ENCODE measurements at regions not wholly inside any gene's neighbourhood (a gene's known extent, or its start where the extent isn't known, plus 50 kb on each side); places are given as distances from the start of the nearest gene placed in this dataset.

GRCh38 chr4:111018216-111018615 is 395.3 kb upstream of the PITX2 start (continued):
- TF ChIP-seq PHF8 (conservative IDR thresholded peaks at IDR 0.05; ENCODE audit: low read depth, low read length) (no peak), SIRT6 (IDR thresholded peaks at IDR 0.05; ENCODE audit: low read length) (no peak), KDM5A (IDR thresholded peaks at IDR 0.05; ENCODE audit: low read length) (no peak), EGR1 (IDR thresholded peaks at IDR 0.05; ENCODE audit: borderline replicate concordance, low read depth, low read length) (no peak), SAP30 (IDR thresholded peaks at IDR 0.05; ENCODE audit: insufficient read depth, insufficient replicate concordance, low read length) (no peak), GTF2F1 (IDR thresholded peaks at IDR 0.05; ENCODE audit: borderline replicate concordance, low read depth, low read length) (no peak), USF2 (IDR thresholded peaks at IDR 0.05; ENCODE audit: low read length) (no peak), POU5F1 (IDR thresholded peaks at IDR 0.05; ENCODE audit: low read depth, low read length) (no peak), CBX5 (IDR thresholded peaks at IDR 0.05; ENCODE audit: low read depth, low read length) (no peak), CEBPB (IDR thresholded peaks at IDR 0.05; ENCODE audit: low read depth, low read length) (no peak), KDM1A (IDR thresholded peaks at IDR 0.05; ENCODE audit: borderline replicate concordance, low read length) (no peak), SP2 (IDR thresholded peaks at IDR 0.05; ENCODE audit: low read length) (no peak), EZH2 (IDR thresholded peaks at IDR 0.05; ENCODE audit: low read depth, low read length, severe bottlenecking) (no peak), SP4 (IDR thresholded peaks at IDR 0.05; ENCODE audit: low read length) (no peak), SRF (IDR thresholded peaks at IDR 0.05; ENCODE audit: low read depth, low read length) (no peak), JUND (IDR thresholded peaks at IDR 0.05; ENCODE audit: low read length) (no peak), CREB1 (IDR thresholded peaks at IDR 0.05) (no peak), SIN3A (conservative IDR thresholded peaks at IDR 0.05 in 1 of 2, IDR thresholded peaks at IDR 0.05 in 1 of 2; ENCODE audit: low read depth in 1 of 2, low read length in 2 of 2) (no peak), ASH2L (IDR thresholded peaks at IDR 0.05; ENCODE audit: low read length) (no peak)
